Duodenal mucosa (tissue), 2 donors: ENCODE measurements at regions not wholly inside any gene's neighbourhood (a gene's known extent, or its start where the extent isn't known, plus 50 kb on each side); places are given as distances from the start of the nearest gene placed in this dataset.

ENCODE experiments used
- H3K27ac ChIP-seq: one replicate; pipeline ENCODE4 v1.7.0; 2013; ENCODE audit warnings: low read depth, low read length
- H3K27me3 ChIP-seq, 2 donors: one replicate each; pipeline ENCODE4 v1.7.0; 2013; ENCODE audit warnings: low read length in 2 of 2, control low read depth in 1 of 2; ENCODE audit not compliant: insufficient read depth in 2 of 2, control insufficient read depth in 1 of 2
- H3K36me3 ChIP-seq, 2 donors: one replicate each; pipeline ENCODE4 v1.7.0; 2013; ENCODE audit warnings: low read length in 2 of 2, control low read depth in 1 of 2; ENCODE audit not compliant: insufficient read depth in 2 of 2, control insufficient read depth in 1 of 2
- H3K4me1 ChIP-seq, 2 donors: one replicate each; pipeline ENCODE4 v1.7.0; 2013; ENCODE audit warnings: low read length in 2 of 2, control low read depth in 1 of 2; ENCODE audit not compliant: insufficient read depth in 2 of 2, control insufficient read depth in 1 of 2
- H3K4me3 ChIP-seq, 2 donors: one replicate each; pipeline ENCODE4 v1.7.0; 2013; ENCODE audit warnings: low read length in 2 of 2, low read depth in 1 of 2
- H3K9ac ChIP-seq, 2 donors: one replicate each; pipeline ENCODE4 v1.7.0; 2013; ENCODE audit warnings: low read length in 2 of 2, low read depth in 1 of 2
- H3K9me3 ChIP-seq, 2 donors: one replicate each; pipeline ENCODE4 v1.7.0; 2013; ENCODE audit warnings: low read length in 2 of 2, control low read depth in 1 of 2; ENCODE audit not compliant: control insufficient read depth in 1 of 2

DNA sequence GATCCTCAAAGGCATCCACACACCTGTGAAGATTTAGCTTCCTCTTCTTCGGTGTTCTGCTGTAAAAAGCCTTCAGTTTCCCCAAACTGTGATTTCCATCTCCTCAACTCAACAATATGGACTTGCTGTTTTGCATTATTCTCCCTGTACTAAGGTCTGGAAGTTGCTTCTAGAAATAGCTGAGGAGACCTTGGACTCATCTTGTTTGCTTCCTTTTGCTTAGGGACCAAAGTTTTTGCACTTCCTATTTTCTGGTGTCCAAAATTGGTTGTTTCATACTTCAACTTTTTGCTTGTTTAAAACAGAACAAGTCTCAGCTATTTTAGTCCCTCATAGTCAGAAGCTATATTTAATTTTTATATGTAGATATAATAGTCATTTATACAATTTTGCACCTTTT lies 201.9 kb upstream of the COPS8 start:
- H3K9ac ChIP-seq, result no peak overlapping the region
- no peak overlapping the region for H3K27ac ChIP-seq
- no peaks in the 10 kb centered on the region for H3K36me3 ChIP-seq
- H3K4me3 ChIP-seq, result no peak overlapping the region
- no peaks in the 10 kb centered on the region for H3K27me3 ChIP-seq
- H3K9me3 ChIP-seq, result no peaks in the 10 kb centered on the region
- peaks cover 17 to 20% of the 10 kb centered on the region in 2 donors for H3K4me1 ChIP-seq

GRCh38 chr2:236884569-236885175 lies 201.0 kb upstream of the COPS8 start:
- no peak overlapping the region for H3K9ac ChIP-seq
- H3K27ac ChIP-seq, result no peak overlapping the region
- peaks cover 22 to 27% of the 10 kb centered on the region in 2 donors for H3K4me1 ChIP-seq
- H3K9me3 ChIP-seq, result no peaks in the 10 kb centered on the region
- no peak overlapping the region for H3K4me3 ChIP-seq
- H3K27me3 ChIP-seq, result no peaks in the 10 kb centered on the region
- H3K36me3 ChIP-seq, result no peaks in the 10 kb centered on the region

GRCh38 chr2:236886456-236886855 lies 199.2 kb upstream of the COPS8 start:
- Histone ChIP-seq H3K36me3 (no peaks in the 10 kb centered on the region), H3K27me3 (no peaks in the 10 kb centered on the region), H3K4me3 (no peak overlapping the region), H3K27ac (no peak overlapping the region), H3K9ac (no peak overlapping the region), H3K4me1 (peaks cover 22 to 27% of the 10 kb centered on the region in 2 donors), H3K9me3 (no peaks in the 10 kb centered on the region)

- Histone ChIP-seq H3K27ac (peak overlapping the region; percentile 4), H3K9me3 (no peaks in the 10 kb centered on the region), H3K4me1 (peaks cover 22 to 27% of the 10 kb centered on the region in 2 donors), H3K4me3 (no peak overlapping the region), H3K36me3 (no peaks in the 10 kb centered on the region), H3K27me3 (no peaks in the 10 kb centered on the region), H3K9ac (no peak overlapping the region)
Measured at GRCh38 chr2:236887531-236887930, 198.2 kb upstream of the COPS8 start.

GRCh38 chr2:236887953-236888793 lies 197.5 kb upstream of the COPS8 start:
- Histone ChIP-seq H3K36me3 (no peaks in the 10 kb centered on the region), H3K9ac (no peak overlapping the region), H3K4me3 (no peak overlapping the region), H3K9me3 (no peaks in the 10 kb centered on the region), H3K27me3 (no peaks in the 10 kb centered on the region), H3K4me1 (peaks cover 22 to 27% of the 10 kb centered on the region in 2 donors), H3K27ac (peak overlapping the region; percentile 4)

GRCh38 chr2:236888794-236889780 lies 196.6 kb upstream of the COPS8 start:
- Histone ChIP-seq H3K27me3 (no peaks in the 10 kb centered on the region), H3K27ac (no peak overlapping the region), H3K36me3 (no peaks in the 10 kb centered on the region), H3K4me3 (no peak overlapping the region), H3K9ac (no peak overlapping the region), H3K4me1 (peaks cover 22 to 27% of the 10 kb centered on the region in 2 donors), H3K9me3 (no peaks in the 10 kb centered on the region)

- Histone ChIP-seq H3K4me3 (no peak overlapping the region), H3K27me3 (no peaks in the 10 kb centered on the region), H3K36me3 (no peaks in the 10 kb centered on the region), H3K9ac (no peak overlapping the region), H3K9me3 (no peaks in the 10 kb centered on the region), H3K4me1 (peaks cover 22 to 27% of the 10 kb centered on the region in 2 donors), H3K27ac (no peak overlapping the region)
Measured at GRCh38 chr2:236889791-236890704, 195.6 kb upstream of the COPS8 start.

GRCh38 chr2:236892721-236893120 lies 193.0 kb upstream of the COPS8 start:
- H3K9me3 ChIP-seq, result no peaks in the 10 kb centered on the region
- no peaks in the 10 kb centered on the region for H3K27me3 ChIP-seq
- no peak overlapping the region for H3K27ac ChIP-seq
- no peak overlapping the region for H3K9ac ChIP-seq
- H3K4me3 ChIP-seq, result no peak overlapping the region
- H3K4me1 ChIP-seq, result peaks cover 16 to 21% of the 10 kb centered on the region in 2 donors
- H3K36me3 ChIP-seq, result no peaks in the 10 kb centered on the region

- Histone ChIP-seq H3K36me3 (no peaks in the 10 kb centered on the region), H3K4me1 (peaks cover 0 to 3% of the 10 kb centered on the region in 2 donors), H3K9ac (no peak overlapping the region), H3K27ac (no peak overlapping the region), H3K27me3 (peaks cover 0 to 4% of the 10 kb centered on the region in 2 donors), H3K4me3 (no peak overlapping the region), H3K9me3 (no peaks in the 10 kb centered on the region)
Measured at GRCh38 chr2:236894791-236895190, 190.9 kb upstream of the COPS8 start.
